OCI-LY7 (cell line): ENCODE measurements at regions not wholly inside any gene's neighbourhood (a gene's known extent, or its start where the extent isn't known, plus 50 kb on each side); places are given as distances from the start of the nearest gene placed in this dataset.

Experiments used
- BruUV-seq: library from RNA; stranded (reverse); fragments of 400-500 nt; replicated peaks from 2 replicates; lab custom pipeline; 2021; lab: Mats Ljungman, UMichigan
- CTCF ChIA-PET: fragments of 300-600 bp; sonication (Branson Sonifier 250); formaldehyde crosslinking; loops from one replicate; lab custom pipeline; 2022; ENCODE audit warnings: antibody characterized with exemption; ENCODE audit not compliant: unreplicated experiment; lab: Charles Lee
- POLR2A ChIA-PET: fragments of 300-600 bp; sonication (Branson Sonifier 250); formaldehyde crosslinking; loops from one replicate; lab custom pipeline; 2022; ENCODE audit warnings: antibody characterized with exemption; lab: Charles Lee
- DNase-seq: peaks from one replicate; pipeline ENCODE4 v3.0.0-alpha.2; 2015; ENCODE audit warnings: low spot score
- H2AFZ ChIP-seq: fragments of 200-600 bp; sonication (generic), shearing (Covaris generic); 2 replicates; pipeline ENCODE4 v1.6.1; 2014; ENCODE audit warnings: mild to moderate bottlenecking, antibody characterized with exemption, low read length, moderate library complexity
- H3K27ac ChIP-seq: fragments of 200-600 bp; sonication (generic); 2 replicates; pipeline ENCODE4 v1.5.1; 2014; ENCODE audit warnings: mixed run types, low read depth, mild to moderate bottlenecking, moderate library complexity, low read length, inconsistent platforms; ENCODE audit not compliant: poor library complexity, severe bottlenecking
- H3K36me3 ChIP-seq: fragments of 200-600 bp; sonication (generic); 2 replicates; pipeline ENCODE4 v1.6.1; 2014; ENCODE audit warnings: mild to moderate bottlenecking, antibody characterized with exemption, low read length, moderate library complexity, mixed read lengths; ENCODE audit not compliant: insufficient read depth
- H3K4me1 ChIP-seq: fragments of 200-600 bp; sonication (generic); 2 replicates; pipeline ENCODE4 v1.5.1; 2014; ENCODE audit warnings: mild to moderate bottlenecking, low read length; ENCODE audit not compliant: insufficient read depth, poor library complexity, severe bottlenecking
- H3K4me2 ChIP-seq: fragments of 200-600 bp; sonication (generic); 2 replicates; pipeline ENCODE4 v1.6.1; 2014; ENCODE audit warnings: mild to moderate bottlenecking, low read length
- H3K4me3 ChIP-seq: fragments of 200-600 bp; sonication (generic); 2 replicates; pipeline ENCODE4 v1.5.1; 2014; ENCODE audit warnings: mild to moderate bottlenecking, low read depth, low read length; ENCODE audit not compliant: poor library complexity, severe bottlenecking
- H3K79me2 ChIP-seq: fragments of 200-600 bp; sonication (generic); 2 replicates; pipeline ENCODE4 v1.6.1; 2016; ENCODE audit warnings: low read depth, mild to moderate bottlenecking, low read length, moderate library complexity, mixed read lengths; ENCODE audit not compliant: insufficient read depth
- H3K9me2 ChIP-seq: fragments of 200-600 bp; sonication (generic); 2 replicates; pipeline ENCODE4 v1.6.1; 2016; ENCODE audit warnings: mild to moderate bottlenecking, low read length, mixed read lengths; ENCODE audit not compliant: insufficient read depth
- H3K9me3 ChIP-seq: fragments of 200-600 bp; sonication (generic); 2 replicates; pipeline ENCODE4 v1.6.1; 2014; ENCODE audit warnings: mild to moderate bottlenecking, mixed run types, low read length, mixed read lengths
- H4K20me1 ChIP-seq: fragments of 200-600 bp; sonication (generic); 2 replicates; pipeline ENCODE4 v1.6.1; 2014; ENCODE audit warnings: mild to moderate bottlenecking, antibody characterized with exemption, low read length, moderate library complexity, mixed read lengths; ENCODE audit not compliant: insufficient read depth
- EZH2phosphoT487 ChIP-seq: fragments of 200-600 bp; sonication (generic); IDR thresholded peaks from 2 replicates; pipeline ENCODE4 v1.6.1; 2018; ENCODE audit warnings: low read depth, borderline replicate concordance, mild to moderate bottlenecking, mixed run types, antibody characterized with exemption, low read length, moderate library complexity, mixed read lengths
- intact Hi-C: fragments of 100-400 bp; cut with micrococcal nuclease; formaldehyde crosslinking; loops from one replicate; pipeline ENCODE4 v1.10.0; 2022; ENCODE audit not compliant: unreplicated experiment
- TF ChIP-seq, protein P1 (sequence below): fragments of 200-600 bp; sonication (generic); conservative IDR thresholded peaks from 2 replicates; pipeline ENCODE4 v1.5.1; 2014; ENCODE audit warnings: mild to moderate bottlenecking, antibody characterized with exemption, low read length, moderate library complexity, mixed read lengths

- no peaks in the 10 kb centered on the region for H3K4me1 ChIP-seq
- ChIA-PET POLR2A (interaction anchor here (0.5 to 1.0 kb wide), 3 partner anchors 19 to 677 kb away, joined by 3 to 4 read pairs (median 3); no protein-coding TSS in a partner anchor), CTCF (no interaction called here)
- no peak overlapping the region for H3K27ac ChIP-seq
- peaks cover 7% of the 10 kb centered on the region; the same call in 1 of the 2 replicates for H3K9me3 ChIP-seq
- DNase-seq: no peak
- no peak overlapping the region for H3K4me2 ChIP-seq
- no peaks in the 10 kb centered on the region for H3K36me3 ChIP-seq
- no peak for TF ChIP-seq EZH2phosphoT487
- TF ChIP-seq, protein P1, sequence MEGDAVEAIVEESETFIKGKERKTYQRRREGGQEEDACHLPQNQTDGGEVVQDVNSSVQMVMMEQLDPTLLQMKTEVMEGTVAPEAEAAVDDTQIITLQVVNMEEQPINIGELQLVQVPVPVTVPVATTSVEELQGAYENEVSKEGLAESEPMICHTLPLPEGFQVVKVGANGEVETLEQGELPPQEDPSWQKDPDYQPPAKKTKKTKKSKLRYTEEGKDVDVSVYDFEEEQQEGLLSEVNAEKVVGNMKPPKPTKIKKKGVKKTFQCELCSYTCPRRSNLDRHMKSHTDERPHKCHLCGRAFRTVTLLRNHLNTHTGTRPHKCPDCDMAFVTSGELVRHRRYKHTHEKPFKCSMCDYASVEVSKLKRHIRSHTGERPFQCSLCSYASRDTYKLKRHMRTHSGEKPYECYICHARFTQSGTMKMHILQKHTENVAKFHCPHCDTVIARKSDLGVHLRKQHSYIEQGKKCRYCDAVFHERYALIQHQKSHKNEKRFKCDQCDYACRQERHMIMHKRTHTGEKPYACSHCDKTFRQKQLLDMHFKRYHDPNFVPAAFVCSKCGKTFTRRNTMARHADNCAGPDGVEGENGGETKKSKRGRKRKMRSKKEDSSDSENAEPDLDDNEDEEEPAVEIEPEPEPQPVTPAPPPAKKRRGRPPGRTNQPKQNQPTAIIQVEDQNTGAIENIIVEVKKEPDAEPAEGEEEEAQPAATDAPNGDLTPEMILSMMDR: no peak
- no peaks in the 10 kb centered on the region for H4K20me1 ChIP-seq
- intact Hi-C loops: no loop called here
- BruUV-seq: no TSS peak
- no peak overlapping the region for H2AFZ ChIP-seq
- H3K4me3 ChIP-seq: no peak overlapping the region
- H3K79me2 ChIP-seq: no peaks in the 10 kb centered on the region
- no peaks in the 10 kb centered on the region for H3K9me2 ChIP-seq
These were observed 617.4 kb upstream of the ADAMTS5 start for GRCh38 chr21:27584256-27584655.

GRCh38 chr21:27582948-27583430 is 616.1 kb upstream of the ADAMTS5 start:
- intact Hi-C loops: no loop called here
- Histone ChIP-seq H4K20me1 (no peaks in the 10 kb centered on the region), H3K27ac (no peak overlapping the region), H3K4me3 (no peak overlapping the region), H3K9me2 (no peaks in the 10 kb centered on the region), H3K4me1 (no peaks in the 10 kb centered on the region), H3K9me3 (peaks cover 7% of the 10 kb centered on the region; the same call in 1 of the 2 replicates), H3K4me2 (no peak overlapping the region), H3K79me2 (no peaks in the 10 kb centered on the region), H3K36me3 (no peaks in the 10 kb centered on the region), H2AFZ (no peak overlapping the region)
- ChIA-PET POLR2A (interaction anchor here (0.5 to 1.0 kb wide), 3 partner anchors 10 to 419 kb away, joined by 3 read pairs; no protein-coding TSS in a partner anchor), CTCF (no interaction called here)
- no TSS peak for BruUV-seq
- DNase-seq: no peak
- no peak for TF ChIP-seq EZH2phosphoT487
- TF ChIP-seq, protein P1: no peak

DNA sequence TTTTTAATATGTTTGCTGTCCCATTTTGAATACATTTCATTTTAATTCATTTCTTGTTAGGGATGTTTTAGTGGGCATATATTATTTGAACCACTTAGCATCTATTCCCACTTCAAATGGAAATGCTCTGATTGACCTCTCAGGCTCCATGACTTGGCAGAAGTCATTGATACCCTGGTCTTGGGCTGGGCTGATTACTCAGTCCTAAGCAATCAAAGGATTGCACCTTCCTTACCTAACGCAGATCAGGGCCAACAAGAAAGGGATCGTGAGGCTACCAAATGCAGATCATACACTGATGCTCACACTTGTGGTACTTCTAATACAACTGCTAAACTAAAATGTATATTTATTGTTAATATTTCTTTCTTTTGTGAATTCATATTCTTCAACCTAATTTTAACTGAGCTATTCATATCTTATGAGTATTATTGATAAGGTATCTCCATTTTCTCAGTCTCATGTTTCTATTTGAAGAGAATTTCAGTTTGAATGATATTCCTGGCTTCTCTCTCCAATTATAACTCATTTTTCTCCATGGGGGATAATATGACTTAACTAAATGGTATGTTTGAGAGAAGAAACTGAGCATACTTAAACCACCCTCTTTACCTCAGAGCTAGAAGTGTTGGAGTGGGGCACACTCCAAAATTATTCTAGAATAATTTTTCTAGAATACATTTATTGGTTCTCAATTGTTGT is 615.5 kb upstream of the ADAMTS5 start:
- CTCF ChIA-PET: no interaction called here

More for the DNA sequence above, 615.5 kb upstream of the ADAMTS5 start:
- no peak overlapping the region for H3K4me2 ChIP-seq
- no peak overlapping the region for H3K4me3 ChIP-seq
- H4K20me1 ChIP-seq: no peaks in the 10 kb centered on the region
- no peaks in the 10 kb centered on the region for H3K36me3 ChIP-seq
- BruUV-seq: no TSS peak
- H3K4me1 ChIP-seq: no peaks in the 10 kb centered on the region
- H2AFZ ChIP-seq: no peak overlapping the region
- H3K9me3 ChIP-seq: peaks cover 7% of the 10 kb centered on the region; the same call in 1 of the 2 replicates
- no peak overlapping the region for H3K27ac ChIP-seq
- POLR2A ChIA-PET: interaction anchor here (1.0 kb wide), 1 partner anchor 11 kb away, joined by 3 read pairs; no protein-coding TSS in a partner anchor
- intact Hi-C loops: no loop called here
- H3K79me2 ChIP-seq: no peaks in the 10 kb centered on the region
- DNase-seq: no peak
- no peaks in the 10 kb centered on the region for H3K9me2 ChIP-seq
- TF ChIP-seq, protein P1: no peak
- no peak for TF ChIP-seq EZH2phosphoT487
